ENCODE measurements at regions not wholly inside any gene's neighbourhood (a gene's known extent, or its start where the extent isn't known, plus 50 kb on each side); places are given as distances from the start of the nearest gene placed in this dataset.
"Not testable (repeated sequence)": the region's sequence is repeated elsewhere in the genome, so short reads cannot be mapped to it uniquely, and the experiment has no call there.

- H3K27ac Mint-ChIP-seq = no peak overlapping the region
- H3K9me3 Mint-ChIP-seq = no peaks in the 10 kb centered on the region
- no peak overlapping the region for H3K4me3 ChIP-seq (ENCODE audit: low read length)
- ChIA-PET CTCF (interaction anchor here (1.6 to 1.9 kb wide), 2 partner anchors 13 to 90 kb away, joined by 4 to 5 read pairs; no protein-coding TSS in a partner anchor), POLR2A (no interaction called here)
- H3K36me3 Mint-ChIP-seq = no peaks in the 10 kb centered on the region
- no peaks in the 10 kb centered on the region for H3K4me1 Mint-ChIP-seq
- H3K4me1 ChIP-seq (ENCODE audit: insufficient read depth, low read length) = no peaks in the 10 kb centered on the region
- H3K9me3 ChIP-seq (ENCODE audit: low read length) = no peaks in the 10 kb centered on the region
- H3K27me3 ChIP-seq (ENCODE audit: insufficient read depth, low read length, poor library complexity, severe bottlenecking) = no peaks in the 10 kb centered on the region
- DNase-seq = no peak
- no peak overlapping the region for H3K4me3 Mint-ChIP-seq
- no peaks in the 10 kb centered on the region for H3K36me3 ChIP-seq (ENCODE audit: insufficient read depth, low read length)
- no peak overlapping the region for H3K27ac ChIP-seq (ENCODE audit: low read depth, low read length)
- H3K27me3 Mint-ChIP-seq = peaks cover 7 to 10% of the 10 kb centered on the region in 2 donors
These were observed 136.5 kb upstream of the STK32A start for GRCh38 chr5:147098233-147098790.

DNA sequence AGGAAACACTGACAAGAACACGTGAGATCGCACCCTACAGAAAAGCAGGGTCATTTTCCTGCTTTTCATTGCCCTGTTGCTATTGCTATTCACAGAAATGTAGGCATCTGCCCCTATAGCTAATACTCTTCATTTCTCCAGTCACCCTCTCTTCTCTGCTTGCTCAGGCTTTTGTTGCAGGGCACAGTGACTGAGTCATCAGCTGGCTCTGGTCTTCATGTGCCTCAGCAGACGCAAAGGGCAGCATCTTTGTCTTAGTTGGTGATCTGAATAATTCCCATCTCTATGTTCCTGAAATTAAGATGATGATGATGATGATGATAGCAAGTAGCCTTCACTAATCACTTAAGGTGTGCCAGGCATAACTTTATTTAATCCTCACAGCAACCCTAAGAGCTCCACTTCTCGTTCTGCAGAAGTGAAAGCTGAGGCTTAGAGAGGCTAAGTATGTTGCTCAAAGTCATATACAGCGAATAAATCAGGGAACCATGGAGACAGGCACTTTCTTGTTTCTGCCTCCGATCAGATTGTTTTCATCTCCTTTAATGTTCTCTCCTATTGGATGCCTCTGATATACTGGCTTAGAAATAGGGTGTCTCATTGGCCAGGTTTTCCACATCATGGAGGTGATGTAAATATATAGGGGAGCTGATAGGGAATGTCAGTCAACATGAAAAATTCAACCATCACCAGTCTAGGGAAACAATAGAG lies 133.0 kb upstream of the STK32A start:
- Mint-ChIP-seq H3K27me3 (peaks cover 0 to 7% of the 10 kb centered on the region in 2 donors), H3K36me3 (no peaks in the 10 kb centered on the region), H3K4me1 (no peaks in the 10 kb centered on the region), H3K4me3 (no peak overlapping the region), H3K27ac (no peak overlapping the region), H3K9me3 (no peaks in the 10 kb centered on the region)
- H3K36me3 ChIP-seq (ENCODE audit: insufficient read depth, low read length) = no peaks in the 10 kb centered on the region
- ChIA-PET CTCF (no interaction called here), POLR2A (no interaction called here)
- H3K27me3 ChIP-seq (ENCODE audit: insufficient read depth, low read length, poor library complexity, severe bottlenecking) = no peaks in the 10 kb centered on the region
- H3K4me3 ChIP-seq (ENCODE audit: low read length) = no peak overlapping the region
- no peak for DNase-seq
- no peak overlapping the region for H3K27ac ChIP-seq (ENCODE audit: low read depth, low read length)
- H3K9me3 ChIP-seq (ENCODE audit: low read length) = no peaks in the 10 kb centered on the region
- no peaks in the 10 kb centered on the region for H3K4me1 ChIP-seq (ENCODE audit: insufficient read depth, low read length)

DNA sequence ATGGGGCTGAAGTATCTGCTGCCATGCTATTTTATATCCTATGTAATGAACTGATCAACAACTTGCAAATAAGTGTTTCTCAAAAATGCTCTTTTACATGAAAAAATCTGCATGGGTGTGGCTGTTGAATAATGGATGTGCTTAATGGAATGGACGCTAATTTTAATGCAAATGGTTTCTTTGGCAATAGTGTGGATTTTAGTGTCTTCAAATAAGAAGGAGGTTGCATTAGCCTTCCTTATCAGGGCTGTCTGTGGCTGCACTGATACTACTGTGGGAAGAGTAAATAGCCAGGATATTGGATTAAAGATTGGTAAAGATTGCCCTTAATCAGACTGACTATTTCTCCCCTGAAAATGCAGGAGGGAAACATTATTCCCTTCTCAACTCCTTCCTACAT lies 121.9 kb upstream of the STK32A start:
- H3K9me3 Mint-ChIP-seq = peaks cover 0 to 2% (median 0%) of the 10 kb centered on the region in 5 donors
- no peaks in the 10 kb centered on the region for H3K36me3 Mint-ChIP-seq
- no peaks in the 10 kb centered on the region for H3K9me3 ChIP-seq (ENCODE audit: low read length)
- H3K27ac Mint-ChIP-seq = no peak overlapping the region
- no peaks in the 10 kb centered on the region for H3K36me3 ChIP-seq (ENCODE audit: insufficient read depth, low read length)
- no peak overlapping the region for H3K4me3 Mint-ChIP-seq
- no peaks in the 10 kb centered on the region for H3K27me3 ChIP-seq (ENCODE audit: insufficient read depth, low read length, poor library complexity, severe bottlenecking)
- CTCF ChIA-PET = no interaction called here
- no peak overlapping the region for H3K4me3 ChIP-seq (ENCODE audit: low read length)
- no peak overlapping the region for H3K27ac ChIP-seq (ENCODE audit: low read depth, low read length)
- H3K4me1 Mint-ChIP-seq = no peaks in the 10 kb centered on the region
- no peaks in the 10 kb centered on the region for H3K4me1 ChIP-seq (ENCODE audit: insufficient read depth, low read length)
- POLR2A ChIA-PET = no interaction called here
- H3K27me3 Mint-ChIP-seq = peaks cover 0 to 2% of the 10 kb centered on the region in 2 donors
- no peak for DNase-seq

DNA sequence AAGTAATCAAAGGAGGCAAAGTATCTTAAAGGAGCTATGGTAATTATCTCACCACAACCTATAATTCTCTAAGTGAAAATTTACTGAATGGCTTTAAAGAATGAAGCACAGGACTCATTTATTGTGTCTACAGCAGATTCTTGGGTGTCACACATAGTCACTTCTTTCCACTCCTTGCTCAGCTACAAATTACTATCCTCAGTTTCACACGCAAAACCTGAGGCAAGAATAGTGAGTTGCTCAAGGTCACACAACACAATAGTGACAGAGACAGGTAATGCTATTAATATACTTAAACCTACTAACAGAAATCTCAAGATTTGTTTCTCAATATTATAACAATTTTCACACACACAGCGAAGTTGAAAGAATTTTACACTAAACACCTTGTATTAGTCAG lies 120.9 kb upstream of the STK32A start:
- Mint-ChIP-seq H3K27ac (no peak overlapping the region), H3K27me3 (no peaks in the 10 kb centered on the region), H3K36me3 (no peaks in the 10 kb centered on the region), H3K4me1 (no peaks in the 10 kb centered on the region), H3K9me3 (peaks cover 0 to 3% (median 0%) of the 10 kb centered on the region in 5 donors), H3K4me3 (no peak overlapping the region)
- CTCF ChIA-PET = no interaction called here
- Histone ChIP-seq H3K27me3 (ENCODE audit: insufficient read depth, low read length, poor library complexity, severe bottlenecking) (no peaks in the 10 kb centered on the region), H3K4me3 (ENCODE audit: low read length) (no peak overlapping the region), H3K27ac (ENCODE audit: low read depth, low read length) (no peak overlapping the region), H3K9me3 (ENCODE audit: low read length) (no peaks in the 10 kb centered on the region), H3K36me3 (ENCODE audit: insufficient read depth, low read length) (no peaks in the 10 kb centered on the region), H3K4me1 (ENCODE audit: insufficient read depth, low read length) (no peaks in the 10 kb centered on the region)
- DNase-seq = no peak
- POLR2A ChIA-PET = no interaction called here

- POLR2A ChIA-PET, CTCF ChIA-PET, H3K27ac Mint-ChIP-seq: not testable (repeated sequence)
These were observed 95.1 kb upstream of the STK32A start for GRCh38 chr5:147139759-147140158.

DNA sequence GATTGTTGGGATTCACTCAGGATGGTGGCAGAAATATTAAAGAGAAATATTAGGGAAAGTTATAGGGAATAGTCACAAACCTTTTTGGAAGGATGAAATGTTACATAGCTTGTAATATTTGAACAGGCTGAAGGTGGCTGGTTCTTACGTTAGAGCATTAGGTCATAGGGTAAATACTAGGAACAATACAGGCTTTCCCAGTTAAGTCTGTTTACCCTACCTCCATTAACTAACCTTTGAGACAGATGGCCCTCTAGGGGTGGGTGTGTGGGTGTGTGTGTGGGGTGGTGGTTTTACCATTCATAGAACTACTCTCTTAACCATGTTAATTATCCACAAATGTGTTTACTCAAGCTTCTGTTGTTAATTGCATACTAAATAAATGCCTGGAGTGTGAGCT lies 94.3 kb upstream of the STK32A start:
- CTCF ChIA-PET = no interaction called here
- Histone ChIP-seq H3K9me3 (ENCODE audit: low read length) (no peaks in the 10 kb centered on the region), H3K27ac (ENCODE audit: low read depth, low read length) (no peak overlapping the region), H3K4me1 (ENCODE audit: insufficient read depth, low read length) (no peaks in the 10 kb centered on the region), H3K36me3 (ENCODE audit: insufficient read depth, low read length) (no peaks in the 10 kb centered on the region), H3K27me3 (ENCODE audit: insufficient read depth, low read length, poor library complexity, severe bottlenecking) (no peaks in the 10 kb centered on the region), H3K4me3 (ENCODE audit: low read length) (no peak overlapping the region)
- DNase-seq = no peak
- peaks cover 30 to 36% (median 32%) of the 10 kb centered on the region in 5 donors for H3K9me3 Mint-ChIP-seq
- H3K27ac Mint-ChIP-seq = no peak overlapping the region
- no peak overlapping the region for H3K4me3 Mint-ChIP-seq
- no peaks in the 10 kb centered on the region for H3K4me1 Mint-ChIP-seq
- H3K27me3 Mint-ChIP-seq = peaks cover 3 to 17% of the 10 kb centered on the region in 2 donors
- H3K36me3 Mint-ChIP-seq = peaks cover 0 to 12% (median 0%) of the 10 kb centered on the region in 3 donors
- POLR2A ChIA-PET = no interaction called here

More at GRCh38 chr5:147139759-147140158, 95.1 kb upstream of the STK32A start:
- H3K4me3 ChIP-seq (ENCODE audit: low read length); H3K27me3 ChIP-seq (ENCODE audit: insufficient read depth, low read length, poor library complexity, severe bottlenecking); H3K36me3 ChIP-seq (ENCODE audit: insufficient read depth, low read length); H3K27ac ChIP-seq (ENCODE audit: low read depth, low read length); H3K4me1 Mint-ChIP-seq; H3K4me1 ChIP-seq (ENCODE audit: insufficient read depth, low read length); H3K4me3 Mint-ChIP-seq; H3K9me3 ChIP-seq (ENCODE audit: low read length); DNase-seq: not testable (repeated sequence)
- Mint-ChIP-seq H3K36me3 (peaks cover 0 to 12% (median 0%) of the 10 kb centered on the region in 3 donors), H3K9me3 (peaks cover 30 to 37% (median 32%) of the 10 kb centered on the region in 5 donors), H3K27me3 (peaks cover 3 to 12% of the 10 kb centered on the region in 2 donors)

DNA sequence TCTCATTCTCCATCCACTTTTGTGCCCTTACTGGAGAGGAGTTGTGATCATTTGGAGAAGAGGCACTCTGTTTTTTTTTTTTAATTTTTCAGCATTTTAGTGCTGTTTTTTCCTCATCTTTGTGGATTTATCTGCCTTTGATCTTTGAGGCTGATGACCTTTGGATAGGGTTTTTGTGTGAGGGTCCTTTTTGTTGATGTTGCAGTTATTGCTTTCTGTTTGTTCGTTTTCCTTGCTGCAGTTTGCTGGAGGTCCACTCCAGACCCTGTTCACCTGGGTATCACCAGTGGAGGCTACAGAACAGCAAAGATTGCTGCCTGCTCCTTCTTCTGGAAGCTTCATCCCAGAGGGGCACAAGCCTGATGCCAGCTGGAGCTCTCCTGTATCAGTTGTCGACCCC lies 93.2 kb upstream of the STK32A start:
- H3K27ac ChIP-seq (ENCODE audit: low read depth, low read length); H3K4me3 ChIP-seq (ENCODE audit: low read length); POLR2A ChIA-PET; H3K27ac Mint-ChIP-seq; DNase-seq; H3K27me3 ChIP-seq (ENCODE audit: insufficient read depth, low read length, poor library complexity, severe bottlenecking); H3K9me3 ChIP-seq (ENCODE audit: low read length); H3K36me3 ChIP-seq (ENCODE audit: insufficient read depth, low read length); H3K4me1 ChIP-seq (ENCODE audit: insufficient read depth, low read length); CTCF ChIA-PET; H3K4me3 Mint-ChIP-seq; H3K4me1 Mint-ChIP-seq: not testable (repeated sequence)
- Mint-ChIP-seq H3K9me3 (peaks cover 23 to 33% (median 32%) of the 10 kb centered on the region in 5 donors), H3K36me3 (peaks cover 0 to 12% (median 0%) of the 10 kb centered on the region in 3 donors), H3K27me3 (peaks cover 3 to 24% of the 10 kb centered on the region in 2 donors)

- DNase-seq = no peak
- Histone ChIP-seq H3K9me3 (ENCODE audit: low read length) (no peaks in the 10 kb centered on the region), H3K4me1 (ENCODE audit: insufficient read depth, low read length) (no peaks in the 10 kb centered on the region), H3K4me3 (ENCODE audit: low read length) (no peak overlapping the region), H3K27ac (ENCODE audit: low read depth, low read length) (no peak overlapping the region), H3K36me3 (ENCODE audit: insufficient read depth, low read length) (no peaks in the 10 kb centered on the region), H3K27me3 (ENCODE audit: insufficient read depth, low read length, poor library complexity, severe bottlenecking) (no peaks in the 10 kb centered on the region)
- Mint-ChIP-seq H3K4me3 (no peak overlapping the region), H3K9me3 (peaks cover 14 to 23% (median 21%) of the 10 kb centered on the region in 5 donors), H3K27ac (no peak overlapping the region), H3K4me1 (no peaks in the 10 kb centered on the region), H3K36me3 (peaks cover 0 to 12% (median 0%) of the 10 kb centered on the region in 3 donors), H3K27me3 (peaks cover 3 to 33% of the 10 kb centered on the region in 2 donors)
- ChIA-PET CTCF (no interaction called here), POLR2A (no interaction called here)
These were observed 91.6 kb upstream of the STK32A start for GRCh38 chr5:147143215-147143614.
